Fibroblast of skin of back (primary cell): ENCODE measurements at regions not wholly inside any gene's neighbourhood (a gene's known extent, or its start where the extent isn't known, plus 50 kb on each side); places are given as distances from the start of the nearest gene placed in this dataset.

ENCODE experiments used
- DNase-seq: peaks from one replicate; pipeline ENCODE4 v3.0.0-alpha.2; 2013

- no peak for DNase-seq
Measured at GRCh38 chr5:133706506-133707430, 94.4 kb upstream of the FSTL4 start.

GRCh38 chr5:133705331-133705730 lies 93.0 kb upstream of the FSTL4 start:
- no peak for DNase-seq

- no peak for DNase-seq
Measured at GRCh38 chr5:133704411-133704810, 92.1 kb upstream of the FSTL4 start.

- no peak for DNase-seq
Measured at GRCh38 chr5:133703935-133704334, 91.6 kb upstream of the FSTL4 start.

GRCh38 chr5:133702791-133703770 lies 90.7 kb upstream of the FSTL4 start:
- DNase-seq = no peak

GRCh38 chr5:133701871-133702270 lies 89.5 kb upstream of the FSTL4 start:
- no peak for DNase-seq

GRCh38 chr5:133700251-133700650 lies 87.9 kb upstream of the FSTL4 start:
- no peak for DNase-seq

GRCh38 chr5:133698646-133699526 lies 86.5 kb upstream of the FSTL4 start:
- DNase-seq = no peak

GRCh38 chr5:133698259-133698554 lies 85.9 kb upstream of the FSTL4 start:
- DNase-seq = no peak

- no peak for DNase-seq
Measured at GRCh38 chr5:133697536-133698258, 85.4 kb upstream of the FSTL4 start.

GRCh38 chr5:133696782-133697507 lies 84.6 kb upstream of the FSTL4 start:
- no peak for DNase-seq

GRCh38 chr5:133696006-133696584 lies 83.8 kb upstream of the FSTL4 start:
- DNase-seq = no peak

GRCh38 chr5:133694181-133694831 lies 82.0 kb upstream of the FSTL4 start:
- no peak for DNase-seq

GRCh38 chr5:133691448-133691847 lies 79.1 kb upstream of the FSTL4 start:
- DNase-seq = no peak

GRCh38 chr5:133690746-133691145 lies 78.4 kb upstream of the FSTL4 start:
- no peak for DNase-seq

- DNase-seq = peak; percentile 26
Measured at GRCh38 chr5:133688391-133688790, 76.0 kb upstream of the FSTL4 start.

- DNase-seq = no peak
Measured at GRCh38 chr5:133687212-133688061, 75.1 kb upstream of the FSTL4 start.

GRCh38 chr5:133686566-133686965 lies 74.2 kb upstream of the FSTL4 start:
- DNase-seq = no peak

GRCh38 chr5:133685402-133686018 lies 73.2 kb upstream of the FSTL4 start:
- DNase-seq = no peak
